GM12874 (cell line): ENCODE measurements at regions not wholly inside any gene's neighbourhood (a gene's known extent, or its start where the extent isn't known, plus 50 kb on each side); places are given as distances from the start of the nearest gene placed in this dataset.

Source experiments
- TF ChIP-seq, protein P1 (sequence below): IDR thresholded peaks from 2 replicates; pipeline ENCODE4 v1.5.1; 2011; ENCODE audit warnings: low read depth, mild to moderate bottlenecking, control low read depth, low read length, moderate library complexity; ENCODE audit not compliant: insufficient read depth

DNA sequence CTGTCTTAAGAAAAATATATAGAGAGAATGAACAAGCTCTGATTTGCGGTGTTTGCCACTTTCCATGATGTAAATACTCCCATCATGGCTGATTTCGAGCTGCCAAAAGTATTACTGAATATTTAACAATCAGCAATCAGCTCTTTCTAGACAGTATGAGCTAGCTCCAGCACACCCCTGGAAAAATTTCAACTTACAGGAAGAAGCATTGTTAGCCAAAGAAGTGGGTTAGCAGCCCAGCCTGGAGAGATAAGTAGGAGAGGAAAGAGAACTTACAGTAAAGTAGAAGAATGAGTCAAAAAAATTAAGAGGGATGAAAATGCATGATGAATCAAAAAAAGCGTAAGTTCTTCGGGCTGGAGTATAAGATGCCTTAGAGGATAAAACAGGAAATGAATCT is 60.6 kb upstream of the ANK3 start:
- TF ChIP-seq, protein P1, sequence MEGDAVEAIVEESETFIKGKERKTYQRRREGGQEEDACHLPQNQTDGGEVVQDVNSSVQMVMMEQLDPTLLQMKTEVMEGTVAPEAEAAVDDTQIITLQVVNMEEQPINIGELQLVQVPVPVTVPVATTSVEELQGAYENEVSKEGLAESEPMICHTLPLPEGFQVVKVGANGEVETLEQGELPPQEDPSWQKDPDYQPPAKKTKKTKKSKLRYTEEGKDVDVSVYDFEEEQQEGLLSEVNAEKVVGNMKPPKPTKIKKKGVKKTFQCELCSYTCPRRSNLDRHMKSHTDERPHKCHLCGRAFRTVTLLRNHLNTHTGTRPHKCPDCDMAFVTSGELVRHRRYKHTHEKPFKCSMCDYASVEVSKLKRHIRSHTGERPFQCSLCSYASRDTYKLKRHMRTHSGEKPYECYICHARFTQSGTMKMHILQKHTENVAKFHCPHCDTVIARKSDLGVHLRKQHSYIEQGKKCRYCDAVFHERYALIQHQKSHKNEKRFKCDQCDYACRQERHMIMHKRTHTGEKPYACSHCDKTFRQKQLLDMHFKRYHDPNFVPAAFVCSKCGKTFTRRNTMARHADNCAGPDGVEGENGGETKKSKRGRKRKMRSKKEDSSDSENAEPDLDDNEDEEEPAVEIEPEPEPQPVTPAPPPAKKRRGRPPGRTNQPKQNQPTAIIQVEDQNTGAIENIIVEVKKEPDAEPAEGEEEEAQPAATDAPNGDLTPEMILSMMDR: no peak

DNA sequence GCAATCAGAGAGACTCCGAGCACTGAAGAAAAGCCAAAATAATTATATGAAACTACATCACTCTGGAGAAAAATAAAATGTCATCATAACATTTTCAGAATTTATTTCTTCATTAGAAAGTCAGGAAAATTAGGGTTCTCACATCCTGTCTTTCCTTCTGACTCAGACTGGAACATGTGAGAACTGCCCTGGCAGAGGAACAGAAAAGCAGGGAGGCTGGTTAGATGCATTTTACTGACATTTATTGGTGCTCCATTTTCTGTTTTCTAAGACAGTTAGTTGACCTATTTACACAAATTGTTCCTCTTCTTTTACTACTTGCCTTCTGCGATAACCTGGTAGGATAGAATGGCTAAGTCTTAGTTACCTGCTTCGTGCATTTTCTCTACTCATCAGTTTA is 58.6 kb upstream of the ANK3 start:
- TF ChIP-seq, protein P1: no peak

DNA sequence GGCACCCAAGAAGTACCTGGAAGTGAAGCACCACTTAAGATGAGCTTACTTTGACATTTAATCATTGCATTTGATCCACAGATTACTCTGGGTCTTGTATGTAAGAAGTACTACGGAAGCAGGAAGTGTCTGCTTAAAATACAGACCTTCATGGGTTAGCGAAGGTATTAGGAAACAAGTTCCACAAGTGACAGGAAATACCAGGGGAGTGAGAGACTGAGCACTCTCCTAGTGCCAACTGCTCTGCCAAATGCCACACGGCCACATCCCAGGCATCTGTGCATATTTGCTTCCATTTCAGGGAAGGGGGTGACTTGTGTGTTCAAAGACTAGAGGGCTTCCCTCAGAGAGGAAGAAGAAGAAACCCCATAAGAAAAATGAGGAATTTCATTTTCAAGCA is 57.2 kb upstream of the ANK3 start:
- TF ChIP-seq, protein P1: no peak

DNA sequence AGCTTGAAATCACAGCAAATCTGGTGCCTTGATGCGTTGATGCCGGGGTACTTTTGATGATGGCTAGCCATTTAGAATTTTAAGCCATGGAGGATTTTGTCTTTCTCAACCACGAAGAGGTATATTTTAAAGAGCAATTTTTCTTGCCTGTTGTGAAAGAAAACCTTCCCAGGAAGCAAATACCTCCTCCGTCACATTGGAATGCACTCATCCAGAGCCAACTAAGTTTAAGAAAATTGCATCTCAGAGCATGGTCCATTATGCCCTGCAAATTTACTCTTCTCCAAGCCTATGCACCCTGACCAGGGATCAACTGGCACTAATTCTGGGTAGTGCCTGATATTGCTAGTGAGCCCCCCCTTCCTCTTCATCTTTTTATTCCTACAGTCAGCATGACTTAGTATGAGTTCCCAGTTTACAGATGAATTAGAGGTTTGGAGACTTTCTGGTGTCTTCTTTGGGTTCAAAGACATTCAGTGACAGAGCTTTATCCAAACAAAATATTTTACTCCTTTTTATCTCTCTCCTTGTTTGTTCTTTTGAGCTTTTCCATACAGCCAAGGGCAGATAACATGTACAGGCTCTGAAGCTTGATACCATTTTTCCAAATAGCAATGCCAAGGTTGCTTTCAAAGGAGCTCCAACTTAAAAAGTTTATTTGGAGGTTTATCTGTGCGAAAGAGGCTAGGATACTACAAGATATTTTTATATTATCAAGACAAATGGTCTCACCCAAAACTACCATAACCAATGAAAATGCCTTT is 56.6 kb upstream of the ANK3 start:
- TF ChIP-seq, protein P1: no peak

GRCh38 chr10:60444494-60445064 is 54.9 kb upstream of the ANK3 start:
- TF ChIP-seq, protein P1: no peak

DNA sequence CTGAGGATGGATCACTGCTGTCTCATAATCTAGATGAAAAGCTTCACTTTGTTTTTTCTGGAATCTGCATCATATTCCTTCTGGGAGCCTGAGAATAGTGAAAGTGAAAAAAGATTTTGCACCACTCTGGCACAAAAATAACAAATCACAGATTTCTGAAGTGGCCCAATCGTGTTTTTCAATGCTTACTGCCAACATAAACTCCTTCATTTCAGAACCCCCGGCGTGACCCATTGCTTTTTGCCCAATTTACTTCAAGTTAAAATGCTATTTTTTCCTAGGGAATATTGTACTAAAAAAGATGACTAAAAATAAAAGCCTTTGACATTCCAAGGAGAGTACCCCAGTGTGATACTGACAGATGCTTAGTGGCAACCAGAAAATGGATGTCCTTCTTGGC is 53.7 kb upstream of the ANK3 start:
- TF ChIP-seq, protein P1: no peak

DNA sequence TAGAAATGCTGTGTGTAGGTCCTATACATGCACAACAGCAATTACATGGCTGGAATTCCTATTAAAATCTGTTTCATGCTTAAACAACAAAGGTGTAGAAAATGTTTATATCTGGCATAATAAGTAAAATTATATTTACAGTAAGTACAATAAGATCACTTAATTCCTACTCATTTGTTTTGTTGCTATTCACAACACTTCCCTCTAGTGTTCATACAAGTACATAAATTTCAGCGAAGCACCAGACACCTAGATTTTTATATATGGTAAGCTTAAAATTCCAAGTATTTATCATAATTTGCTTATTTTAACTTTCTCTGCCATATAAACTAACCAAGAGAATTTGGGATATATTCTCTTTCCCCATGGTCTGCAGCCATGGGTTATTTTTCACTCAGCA is 51.8 kb upstream of the ANK3 start:
- TF ChIP-seq, protein P1: no peak
